ENCODE measurements at regions not wholly inside any gene's neighbourhood (a gene's known extent, or its start where the extent isn't known, plus 50 kb on each side); places are given as distances from the start of the nearest gene placed in this dataset.

GRCh38 chr7:26441611-26442277 lies 150.1 kb downstream of the SNX10 start:
- TF ChIP-seq CTCF (IDR thresholded peaks at IDR 0.05): no peak
- no peak for TF ChIP-seq POLR2AphosphoS5 (IDR thresholded peaks at IDR 0.05)
- TF ChIP-seq POLR2A (IDR thresholded peaks at IDR 0.05; ENCODE audit: low read depth): no peak
- no peak for TF ChIP-seq EP300 (IDR thresholded peaks at IDR 0.05)

Measured in esophagus muscularis mucosa (tissue), 4 donors.